ENCODE measurements at regions not wholly inside any gene's neighbourhood (a gene's known extent, or its start where the extent isn't known, plus 50 kb on each side); places are given as distances from the start of the nearest gene placed in this dataset.

DNA sequence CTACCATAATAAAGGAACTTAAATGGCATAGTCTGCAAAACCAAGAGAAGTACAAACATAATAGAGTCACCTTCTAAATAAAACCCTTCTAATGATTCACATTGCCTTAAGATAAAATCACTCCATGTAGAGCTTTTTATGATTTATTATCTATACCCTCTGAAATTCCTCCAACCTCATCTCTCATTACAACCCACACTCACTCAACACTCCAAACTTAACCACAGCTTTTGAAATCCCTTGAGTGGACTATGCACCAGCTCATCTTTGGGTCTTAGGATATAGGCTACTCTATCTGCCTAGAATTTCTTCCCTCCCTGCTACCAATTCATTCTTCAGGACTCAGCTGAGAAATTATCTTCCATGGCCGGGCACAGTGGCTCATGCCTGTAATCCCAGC is 122.5 kb downstream of the CETN3 start:
- CTCF ChIA-PET (ENCODE audit: unreplicated experiment) = interaction anchor here (0.5 kb wide), 1 partner anchor 294 kb away, joined by 3 read pairs; no protein-coding TSS in a partner anchor
- H2AFZ ChIP-seq (ENCODE audit: low read length) = no peak overlapping the region
- BruUV-seq (replicated peaks) = no TSS peak

DNA sequence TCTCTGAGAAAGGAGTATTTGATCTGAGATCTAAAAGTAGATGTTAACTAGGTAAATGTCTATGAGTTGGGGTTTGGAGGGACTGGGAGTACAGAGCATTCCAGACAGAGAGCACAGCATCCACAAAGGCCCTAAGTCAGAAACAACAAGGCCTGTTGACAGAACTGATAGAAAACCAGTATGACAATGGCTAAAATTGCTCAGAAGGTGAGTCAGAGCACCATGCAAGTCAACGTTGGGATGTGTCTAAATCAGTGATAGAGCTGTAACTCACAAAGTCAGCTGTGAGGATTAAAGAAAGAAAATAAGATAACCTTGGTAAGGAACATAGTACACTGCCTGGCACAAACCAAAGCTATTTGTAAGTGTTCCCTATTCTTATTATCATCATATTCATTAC is 124.0 kb downstream of the CETN3 start:
- ChIA-PET CTCF (ENCODE audit: unreplicated experiment) (no interaction called here), POLR2A (no interaction called here)
- Histone ChIP-seq H3K79me2 (ENCODE audit: insufficient read depth, low read depth, low read length) (no peaks in the 10 kb centered on the region), H3K9me2 (ENCODE audit: insufficient read depth, low read length) (no peaks in the 10 kb centered on the region), H4K20me1 (ENCODE audit: insufficient read depth, low read length) (no peaks in the 10 kb centered on the region), H3K9me3 (ENCODE audit: low read length) (no peaks in the 10 kb centered on the region), H2AFZ (ENCODE audit: low read length) (no peak overlapping the region), H3K27ac (ENCODE audit: low read depth, low read length, poor library complexity, severe bottlenecking) (no peak overlapping the region), H3K4me3 (ENCODE audit: low read depth, low read length, poor library complexity, severe bottlenecking) (no peak overlapping the region), H3K4me2 (ENCODE audit: low read length) (no peak overlapping the region), H3K4me1 (ENCODE audit: insufficient read depth, low read length, poor library complexity, severe bottlenecking) (no peaks in the 10 kb centered on the region), H3K36me3 (ENCODE audit: insufficient read depth, low read length) (no peaks in the 10 kb centered on the region)
- no peak for TF ChIP-seq EZH2phosphoT487 (IDR thresholded peaks at IDR 0.05; ENCODE audit: borderline replicate concordance, low read depth, low read length)
- TF ChIP-seq, protein P1, sequence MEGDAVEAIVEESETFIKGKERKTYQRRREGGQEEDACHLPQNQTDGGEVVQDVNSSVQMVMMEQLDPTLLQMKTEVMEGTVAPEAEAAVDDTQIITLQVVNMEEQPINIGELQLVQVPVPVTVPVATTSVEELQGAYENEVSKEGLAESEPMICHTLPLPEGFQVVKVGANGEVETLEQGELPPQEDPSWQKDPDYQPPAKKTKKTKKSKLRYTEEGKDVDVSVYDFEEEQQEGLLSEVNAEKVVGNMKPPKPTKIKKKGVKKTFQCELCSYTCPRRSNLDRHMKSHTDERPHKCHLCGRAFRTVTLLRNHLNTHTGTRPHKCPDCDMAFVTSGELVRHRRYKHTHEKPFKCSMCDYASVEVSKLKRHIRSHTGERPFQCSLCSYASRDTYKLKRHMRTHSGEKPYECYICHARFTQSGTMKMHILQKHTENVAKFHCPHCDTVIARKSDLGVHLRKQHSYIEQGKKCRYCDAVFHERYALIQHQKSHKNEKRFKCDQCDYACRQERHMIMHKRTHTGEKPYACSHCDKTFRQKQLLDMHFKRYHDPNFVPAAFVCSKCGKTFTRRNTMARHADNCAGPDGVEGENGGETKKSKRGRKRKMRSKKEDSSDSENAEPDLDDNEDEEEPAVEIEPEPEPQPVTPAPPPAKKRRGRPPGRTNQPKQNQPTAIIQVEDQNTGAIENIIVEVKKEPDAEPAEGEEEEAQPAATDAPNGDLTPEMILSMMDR (conservative IDR thresholded peaks at IDR 0.05; ENCODE audit: low read length) = no peak
- intact Hi-C loops (cut with micrococcal nuclease; ENCODE audit: unreplicated experiment) = no loop called here
- no TSS peak for BruUV-seq (replicated peaks)
- no peak for DNase-seq (ENCODE audit: low spot score)

More for the DNA sequence above, 122.5 kb downstream of the CETN3 start:
- POLR2A ChIA-PET = no interaction called here
- H3K4me2 ChIP-seq (ENCODE audit: low read length) = no peak overlapping the region
- no peak for DNase-seq (ENCODE audit: low spot score)
- no peak overlapping the region for H3K4me3 ChIP-seq (ENCODE audit: low read depth, low read length, poor library complexity, severe bottlenecking)
- no peaks in the 10 kb centered on the region for H3K79me2 ChIP-seq (ENCODE audit: insufficient read depth, low read depth, low read length)
- H3K27ac ChIP-seq (ENCODE audit: low read depth, low read length, poor library complexity, severe bottlenecking) = no peak overlapping the region
- no peaks in the 10 kb centered on the region for H3K4me1 ChIP-seq (ENCODE audit: insufficient read depth, low read length, poor library complexity, severe bottlenecking)
- H3K36me3 ChIP-seq (ENCODE audit: insufficient read depth, low read length) = no peaks in the 10 kb centered on the region
- H3K9me2 ChIP-seq (ENCODE audit: insufficient read depth, low read length) = no peaks in the 10 kb centered on the region
- TF ChIP-seq, protein P1 (conservative IDR thresholded peaks at IDR 0.05; ENCODE audit: low read length) = no peak
- no peaks in the 10 kb centered on the region for H3K9me3 ChIP-seq (ENCODE audit: low read length)
- intact Hi-C loops (cut with micrococcal nuclease; ENCODE audit: unreplicated experiment) = no loop called here
- no peaks in the 10 kb centered on the region for H4K20me1 ChIP-seq (ENCODE audit: insufficient read depth, low read length)

DNA sequence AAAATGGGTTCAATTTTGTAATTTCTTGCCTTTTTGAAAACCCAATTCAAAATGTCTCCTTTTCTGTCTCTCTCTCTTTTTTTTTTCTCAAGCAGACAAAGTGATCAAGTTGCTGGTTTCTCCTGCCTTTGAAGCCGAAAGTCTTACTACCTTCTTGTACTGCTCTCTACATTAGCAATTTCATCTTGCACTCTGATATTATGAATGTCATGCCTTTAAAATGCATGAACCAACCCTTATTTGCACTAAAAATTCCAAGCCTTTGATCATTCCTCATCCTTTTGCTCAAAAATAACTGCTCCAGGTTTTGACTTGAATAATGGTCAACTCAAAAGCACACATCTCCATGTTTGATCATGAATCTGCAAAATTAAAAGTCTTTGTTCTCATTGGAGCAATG is 125.2 kb downstream of the CETN3 start:
- intact Hi-C loops (cut with micrococcal nuclease; ENCODE audit: unreplicated experiment) = no loop called here
- no peak overlapping the region for H3K27ac ChIP-seq (ENCODE audit: low read depth, low read length, poor library complexity, severe bottlenecking)
- H3K4me1 ChIP-seq (ENCODE audit: insufficient read depth, low read length, poor library complexity, severe bottlenecking) = no peaks in the 10 kb centered on the region
- DNase-seq (ENCODE audit: low spot score) = no peak
- no peaks in the 10 kb centered on the region for H3K9me3 ChIP-seq (ENCODE audit: low read length)
- H3K4me3 ChIP-seq (ENCODE audit: low read depth, low read length, poor library complexity, severe bottlenecking) = no peak overlapping the region
- BruUV-seq (replicated peaks) = no TSS peak
- ChIA-PET CTCF (ENCODE audit: unreplicated experiment) (no interaction called here), POLR2A (no interaction called here)
- H3K36me3 ChIP-seq (ENCODE audit: insufficient read depth, low read length) = no peaks in the 10 kb centered on the region
- no peaks in the 10 kb centered on the region for H3K9me2 ChIP-seq (ENCODE audit: insufficient read depth, low read length)
- H4K20me1 ChIP-seq (ENCODE audit: insufficient read depth, low read length) = no peaks in the 10 kb centered on the region
- no peaks in the 10 kb centered on the region for H3K79me2 ChIP-seq (ENCODE audit: insufficient read depth, low read depth, low read length)
- no peak overlapping the region for H3K4me2 ChIP-seq (ENCODE audit: low read length)
- H2AFZ ChIP-seq (ENCODE audit: low read length) = no peak overlapping the region
- TF ChIP-seq, protein P1 (conservative IDR thresholded peaks at IDR 0.05; ENCODE audit: low read length) = no peak
- no peak for TF ChIP-seq EZH2phosphoT487 (IDR thresholded peaks at IDR 0.05; ENCODE audit: borderline replicate concordance, low read depth, low read length)

Data from OCI-LY7 (cell line).